IMR-90 (cell line): ENCODE measurements at regions not wholly inside any gene's neighbourhood (a gene's known extent, or its start where the extent isn't known, plus 50 kb on each side); places are given as distances from the start of the nearest gene placed in this dataset.

ENCODE experiments used
- BHLHE40 ChIP-seq: fragments of 150-350 bp; IDR thresholded peaks from 2 replicates; pipeline ENCODE4 v1.6.1; 2016; ENCODE audit warnings: mild to moderate bottlenecking, low read depth, low read length
- CEBPB ChIP-seq: IDR thresholded peaks from 2 replicates; pipeline ENCODE4 v1.6.1; 2012; ENCODE audit warnings: low read depth, low read length, improper control_type of control experiment
- CHD1 ChIP-seq: IDR thresholded peaks from 2 replicates; pipeline ENCODE4 v1.6.1; 2012; ENCODE audit warnings: low read depth, low read length, improper control_type of control experiment
- FOS ChIP-seq: fragments of 150-350 bp; IDR thresholded peaks from 2 replicates; pipeline ENCODE4 v1.6.1; 2016; ENCODE audit warnings: low read depth, low read length
- MAFK ChIP-seq: IDR thresholded peaks from 2 replicates; pipeline ENCODE4 v1.6.1; 2012; ENCODE audit warnings: low read depth, low read length, improper control_type of control experiment
- MXI1 ChIP-seq: IDR thresholded peaks from 2 replicates; pipeline ENCODE4 v1.6.1; 2012; ENCODE audit warnings: low read depth, mild to moderate bottlenecking, low read length, moderate library complexity, borderline replicate concordance
- POLR2A ChIP-seq: IDR thresholded peaks from 2 replicates; pipeline ENCODE4 v1.6.1; 2012; ENCODE audit warnings: mild to moderate bottlenecking, low read depth, low read length
- RAD21 ChIP-seq: IDR thresholded peaks from 2 replicates; pipeline ENCODE4 v1.6.1; 2012; ENCODE audit warnings: low read length, improper control_type of control experiment
- RFX5 ChIP-seq: IDR thresholded peaks from 2 replicates; pipeline ENCODE4 v1.8.0; 2012; ENCODE audit warnings: low read depth, mild to moderate bottlenecking, low read length, moderate library complexity
- SMC3 ChIP-seq: fragments of 150-350 bp; IDR thresholded peaks from 2 replicates; pipeline ENCODE4 v1.6.1; 2016; ENCODE audit warnings: low read depth, mild to moderate bottlenecking, antibody characterized with exemption, low read length, moderate library complexity
- TF ChIP-seq, protein P1 (sequence below): conservative IDR thresholded peaks from 2 replicates; pipeline ENCODE4 v1.5.1; 2012; ENCODE audit warnings: mild to moderate bottlenecking, low read depth, low read length, improper control_type of control experiment
- TF ChIP-seq, protein P2 (sequence below): fragments of 150-350 bp; IDR thresholded peaks from 2 replicates; pipeline ENCODE4 v1.6.1; 2016; ENCODE audit warnings: low read depth, mild to moderate bottlenecking, low read length, moderate library complexity, borderline replicate concordance

DNA sequence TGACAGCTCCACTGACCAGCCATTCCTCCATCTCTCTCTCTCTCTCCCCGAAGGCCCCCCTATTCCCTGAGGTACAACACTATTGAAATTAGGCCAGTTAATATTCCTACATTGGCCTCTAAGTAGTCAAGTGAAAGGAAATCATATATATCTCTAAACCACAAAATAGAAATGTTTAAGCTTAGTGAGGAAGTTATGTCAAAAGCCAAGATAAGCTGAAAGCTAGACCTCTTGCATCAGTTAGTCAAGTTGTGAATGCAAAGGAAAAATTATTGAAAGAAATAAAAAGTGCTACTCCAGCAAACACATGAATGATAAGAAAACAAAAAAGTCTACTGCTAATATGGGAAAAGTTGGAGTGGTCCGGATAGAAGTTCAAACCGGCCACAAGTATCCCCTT, 301.3 kb upstream of the RBMS1 start:
- no peak for TF ChIP-seq RAD21
- TF ChIP-seq, protein P1, sequence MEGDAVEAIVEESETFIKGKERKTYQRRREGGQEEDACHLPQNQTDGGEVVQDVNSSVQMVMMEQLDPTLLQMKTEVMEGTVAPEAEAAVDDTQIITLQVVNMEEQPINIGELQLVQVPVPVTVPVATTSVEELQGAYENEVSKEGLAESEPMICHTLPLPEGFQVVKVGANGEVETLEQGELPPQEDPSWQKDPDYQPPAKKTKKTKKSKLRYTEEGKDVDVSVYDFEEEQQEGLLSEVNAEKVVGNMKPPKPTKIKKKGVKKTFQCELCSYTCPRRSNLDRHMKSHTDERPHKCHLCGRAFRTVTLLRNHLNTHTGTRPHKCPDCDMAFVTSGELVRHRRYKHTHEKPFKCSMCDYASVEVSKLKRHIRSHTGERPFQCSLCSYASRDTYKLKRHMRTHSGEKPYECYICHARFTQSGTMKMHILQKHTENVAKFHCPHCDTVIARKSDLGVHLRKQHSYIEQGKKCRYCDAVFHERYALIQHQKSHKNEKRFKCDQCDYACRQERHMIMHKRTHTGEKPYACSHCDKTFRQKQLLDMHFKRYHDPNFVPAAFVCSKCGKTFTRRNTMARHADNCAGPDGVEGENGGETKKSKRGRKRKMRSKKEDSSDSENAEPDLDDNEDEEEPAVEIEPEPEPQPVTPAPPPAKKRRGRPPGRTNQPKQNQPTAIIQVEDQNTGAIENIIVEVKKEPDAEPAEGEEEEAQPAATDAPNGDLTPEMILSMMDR, result no peak
- no peak for TF ChIP-seq CEBPB
- no peak for TF ChIP-seq POLR2A
- TF ChIP-seq RFX5, result no peak
- TF ChIP-seq, protein P2, sequence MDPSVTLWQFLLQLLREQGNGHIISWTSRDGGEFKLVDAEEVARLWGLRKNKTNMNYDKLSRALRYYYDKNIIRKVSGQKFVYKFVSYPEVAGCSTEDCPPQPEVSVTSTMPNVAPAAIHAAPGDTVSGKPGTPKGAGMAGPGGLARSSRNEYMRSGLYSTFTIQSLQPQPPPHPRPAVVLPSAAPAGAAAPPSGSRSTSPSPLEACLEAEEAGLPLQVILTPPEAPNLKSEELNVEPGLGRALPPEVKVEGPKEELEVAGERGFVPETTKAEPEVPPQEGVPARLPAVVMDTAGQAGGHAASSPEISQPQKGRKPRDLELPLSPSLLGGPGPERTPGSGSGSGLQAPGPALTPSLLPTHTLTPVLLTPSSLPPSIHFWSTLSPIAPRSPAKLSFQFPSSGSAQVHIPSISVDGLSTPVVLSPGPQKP, result no peak
- no peak for TF ChIP-seq BHLHE40
- no peak for TF ChIP-seq CHD1
- no peak for TF ChIP-seq MXI1
- no peak for TF ChIP-seq SMC3
- no peak for TF ChIP-seq FOS
- TF ChIP-seq MAFK, result no peak
